K562 (cell line): ENCODE measurements at regions not wholly inside any gene's neighbourhood (a gene's known extent, or its start where the extent isn't known, plus 50 kb on each side); places are given as distances from the start of the nearest gene placed in this dataset.

Experiments used
- ATF4 ChIP-seq: fragments of 450-650 bp; formaldehyde crosslinking; IDR thresholded peaks from 2 replicates; pipeline ENCODE4 v1.4.0; 2022; ENCODE audit warnings: mild to moderate bottlenecking, moderate library complexity
- CBX5 ChIP-seq: IDR thresholded peaks from 2 replicates; pipeline ENCODE4 v1.6.1; 2014; ENCODE audit warnings: low read depth, borderline replicate concordance
- DMBX1 ChIP-seq: fragments of 250-450 bp; sonication (Bioruptor Pico); IDR thresholded peaks from 2 replicates; pipeline ENCODE4 v1.8.0; 2022; ENCODE audit warnings: inconsistent platforms, mild to moderate bottlenecking, moderate library complexity, borderline replicate concordance
- FOXA1 ChIP-seq: fragments of 450-650 bp; IDR thresholded peaks from 2 replicates; pipeline ENCODE4 v1.6.1; 2016; ENCODE audit warnings: mild to moderate bottlenecking, borderline replicate concordance
- FOXJ3 ChIP-seq: sonication (generic); formaldehyde crosslinking; IDR thresholded peaks from 2 replicates; pipeline ENCODE4 v1.4.0; 2020; ENCODE audit warnings: mild to moderate bottlenecking, missing genetic modification reagents
- GATA2 ChIP-seq: sonication (generic); formaldehyde crosslinking; IDR thresholded peaks from 2 replicates; pipeline ENCODE4 v1.4.0; 2020; ENCODE audit warnings: mild to moderate bottlenecking, missing genetic modification reagents
- GTF2A2 ChIP-seq: IDR thresholded peaks from 2 replicates; pipeline ENCODE4 v1.6.1; 2016; ENCODE audit warnings: mild to moderate bottlenecking, missing genetic modification characterization, missing compliant biosample characterization
- HDAC3 ChIP-seq: fragments of 450-650 bp; IDR thresholded peaks from 2 replicates; pipeline ENCODE4 v1.6.1; 2018; ENCODE audit warnings: borderline replicate concordance, mild to moderate bottlenecking, moderate library complexity; ENCODE audit not compliant: partially characterized antibody
- HES1 ChIP-seq: fragments of 450-650 bp; IDR thresholded peaks from 2 replicates; pipeline ENCODE4 v1.6.1; 2016; ENCODE audit warnings: low read depth, mild to moderate bottlenecking, moderate library complexity
- ILF3 ChIP-seq: fragments of 450-650 bp; IDR thresholded peaks from 2 replicates; pipeline ENCODE4 v1.6.1; 2018; ENCODE audit warnings: antibody characterized with exemption, mild to moderate bottlenecking, moderate library complexity, borderline replicate concordance
- LARP7 ChIP-seq: fragments of 450-650 bp; IDR thresholded peaks from 2 replicates; pipeline ENCODE4 v1.6.1; 2016
- MITF ChIP-seq: IDR thresholded peaks from 2 replicates; pipeline ENCODE4 v1.6.1; 2014; ENCODE audit warnings: antibody characterized with exemption
- MTA2 ChIP-seq: fragments of 450-650 bp; IDR thresholded peaks from 2 replicates; pipeline ENCODE4 v1.6.1; 2016; ENCODE audit warnings: low read depth
- PCBP2 ChIP-seq: fragments of 200-400 bp; formaldehyde crosslinking; IDR thresholded peaks from 2 replicates; pipeline ENCODE4 v1.6.1; 2018; ENCODE audit warnings: low read length, low read depth, mild to moderate bottlenecking, moderate library complexity; ENCODE audit not compliant: poor library complexity, severe bottlenecking
- PTRF ChIP-seq: fragments of 450-650 bp; IDR thresholded peaks from 2 replicates; pipeline ENCODE4 v1.6.1; 2016; ENCODE audit warnings: mild to moderate bottlenecking, missing genetic modification characterization, missing compliant biosample characterization
- SIN3B ChIP-seq: fragments of 450-650 bp; IDR thresholded peaks from 2 replicates; pipeline ENCODE4 v1.6.1; 2017; ENCODE audit warnings: low read depth, mild to moderate bottlenecking, moderate library complexity
- STAT5A ChIP-seq: IDR thresholded peaks from 2 replicates; pipeline ENCODE4 v1.6.1; 2012; ENCODE audit warnings: low read length, inconsistent platforms, borderline replicate concordance
- TCF3 ChIP-seq: sonication (generic); formaldehyde crosslinking; IDR thresholded peaks from 2 replicates; pipeline ENCODE4 v1.4.0; 2020; ENCODE audit warnings: mild to moderate bottlenecking, missing genetic modification reagents
- TEAD1 ChIP-seq, 2 experiments: fragments of 450-650 bp in 1 of 2; sonication (generic) in 1 of 2; formaldehyde crosslinking; IDR thresholded peaks; 2 replicates each; pipeline versions ENCODE4 v1.4.0 to v1.8.0; 2020 to 2022; ENCODE audit warnings: mild to moderate bottlenecking in 2 of 2, missing genetic modification reagents in 1 of 2
- ZBED1 ChIP-seq: IDR thresholded peaks from 2 replicates; pipeline ENCODE4 v1.6.1; 2014
- ZMIZ1 ChIP-seq, 2 experiments: fragments of 150-350 bp in 1 of 2; IDR thresholded peaks; 2 replicates each; pipeline ENCODE4 v1.6.1; 2012 to 2016; ENCODE audit warnings: low read depth in 2 of 2, low read length in 2 of 2, mild to moderate bottlenecking in 1 of 2, moderate library complexity in 1 of 2
- ZNF311 ChIP-seq: fragments of 250-450 bp; sonication (Bioruptor Pico); IDR thresholded peaks from 2 replicates; pipeline ENCODE4 v1.4.0; 2020; ENCODE audit warnings: mild to moderate bottlenecking, moderate library complexity
- ZNF354B ChIP-seq: fragments of 250-450 bp; sonication (Bioruptor Pico); IDR thresholded peaks from 2 replicates; pipeline ENCODE4 v1.4.0; 2020

GRCh38 chr4:55730280-55730931 lies 89.2 kb upstream of the EXOC1L start (continued):
- no peak for TF ChIP-seq FOXA1
- TF ChIP-seq MTA2, result no peak
- 0 out of 2 replicates have a peak, but pooled peaks have one; percentile 17 for TF ChIP-seq DMBX1 (CRISPR knock-in tag)
- TF ChIP-seq PTRF (tag), result no peak
- no peak for TF ChIP-seq LARP7
- peak; percentile 69; the same call in 1 of the 2 replicates for TF ChIP-seq GATA2
- TF ChIP-seq HDAC3, result peak; percentile 47
- TF ChIP-seq PCBP2, result no peak
- TF ChIP-seq MITF, result no peak
- peak; percentile 55 for TF ChIP-seq TCF3 (CRISPR knock-in tag)
- no peak for TF ChIP-seq ILF3
- no peak for TF ChIP-seq ZMIZ1 (IDR thresholded peaks at IDR 0.05; ENCODE audit: low read depth in 2 of 2, low read length in 2 of 2)
- no peak for TF ChIP-seq ZNF311 (CRISPR knock-in tag)
- peak; percentile 83 for TF ChIP-seq STAT5A
- no peak for TF ChIP-seq TEAD1 (CRISPR knock-in tag; IDR thresholded peaks at IDR 0.05)
- TF ChIP-seq SIN3B, result no peak
- no peak for TF ChIP-seq GTF2A2 (tag)
- TF ChIP-seq HES1, result no peak
- TF ChIP-seq ZBED1, result no peak
- no peak for TF ChIP-seq ATF4 (CRISPR knock-in tag)
- no peak for TF ChIP-seq FOXJ3
- TF ChIP-seq ZNF354B (CRISPR knock-in tag), result no peak
- no peak for TF ChIP-seq CBX5
